ENCODE measurements at regions not wholly inside any gene's neighbourhood (a gene's known extent, or its start where the extent isn't known, plus 50 kb on each side); places are given as distances from the start of the nearest gene placed in this dataset.

DNA sequence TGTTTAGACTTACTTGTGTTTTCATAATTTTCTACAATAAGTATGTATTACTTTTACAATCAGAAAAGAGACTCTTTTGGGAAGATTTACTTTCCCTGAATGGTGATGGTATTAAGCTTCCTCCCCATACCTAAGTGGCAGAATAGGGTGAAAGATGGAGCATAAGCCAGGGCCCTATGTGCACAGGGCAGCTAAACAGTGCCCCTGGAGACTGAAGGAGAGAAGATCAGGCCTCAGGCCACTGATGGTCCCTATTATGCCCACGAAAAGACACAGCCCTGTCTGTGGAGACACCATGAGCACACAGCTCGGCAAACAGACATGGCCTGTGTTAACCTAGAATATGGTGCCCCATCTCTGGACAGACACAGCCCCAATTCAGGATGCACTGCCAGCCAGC lies 139.4 kb downstream of the OAT start:
- Histone ChIP-seq H3K4me1 (no peaks in the 10 kb centered on the region), H3K36me3 (no peaks in the 10 kb centered on the region), H3K27me3 (no peaks in the 10 kb centered on the region), H3K27ac (no peak overlapping the region), H3K9me3 (peaks cover 0 to 2% (median under 1%) of the 10 kb centered on the region in 4 donors), H3K4me3 (no peak overlapping the region)
- DNase-seq, result no peak
- intact Hi-C loops (cut with DNase I), result no loop called here
- WGBS, 2 donors, result 73 to 92% methylated on average over 2 of the region's 2 CpGs
- no peak for TF ChIP-seq POLR2A (IDR thresholded peaks at IDR 0.05)
- TF ChIP-seq EP300 (IDR thresholded peaks at IDR 0.05), result no peak
- TF ChIP-seq, protein P1, sequence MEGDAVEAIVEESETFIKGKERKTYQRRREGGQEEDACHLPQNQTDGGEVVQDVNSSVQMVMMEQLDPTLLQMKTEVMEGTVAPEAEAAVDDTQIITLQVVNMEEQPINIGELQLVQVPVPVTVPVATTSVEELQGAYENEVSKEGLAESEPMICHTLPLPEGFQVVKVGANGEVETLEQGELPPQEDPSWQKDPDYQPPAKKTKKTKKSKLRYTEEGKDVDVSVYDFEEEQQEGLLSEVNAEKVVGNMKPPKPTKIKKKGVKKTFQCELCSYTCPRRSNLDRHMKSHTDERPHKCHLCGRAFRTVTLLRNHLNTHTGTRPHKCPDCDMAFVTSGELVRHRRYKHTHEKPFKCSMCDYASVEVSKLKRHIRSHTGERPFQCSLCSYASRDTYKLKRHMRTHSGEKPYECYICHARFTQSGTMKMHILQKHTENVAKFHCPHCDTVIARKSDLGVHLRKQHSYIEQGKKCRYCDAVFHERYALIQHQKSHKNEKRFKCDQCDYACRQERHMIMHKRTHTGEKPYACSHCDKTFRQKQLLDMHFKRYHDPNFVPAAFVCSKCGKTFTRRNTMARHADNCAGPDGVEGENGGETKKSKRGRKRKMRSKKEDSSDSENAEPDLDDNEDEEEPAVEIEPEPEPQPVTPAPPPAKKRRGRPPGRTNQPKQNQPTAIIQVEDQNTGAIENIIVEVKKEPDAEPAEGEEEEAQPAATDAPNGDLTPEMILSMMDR (IDR thresholded peaks at IDR 0.05), result no peak
- TF ChIP-seq POLR2AphosphoS5 (IDR thresholded peaks at IDR 0.05), result no peak

DNA sequence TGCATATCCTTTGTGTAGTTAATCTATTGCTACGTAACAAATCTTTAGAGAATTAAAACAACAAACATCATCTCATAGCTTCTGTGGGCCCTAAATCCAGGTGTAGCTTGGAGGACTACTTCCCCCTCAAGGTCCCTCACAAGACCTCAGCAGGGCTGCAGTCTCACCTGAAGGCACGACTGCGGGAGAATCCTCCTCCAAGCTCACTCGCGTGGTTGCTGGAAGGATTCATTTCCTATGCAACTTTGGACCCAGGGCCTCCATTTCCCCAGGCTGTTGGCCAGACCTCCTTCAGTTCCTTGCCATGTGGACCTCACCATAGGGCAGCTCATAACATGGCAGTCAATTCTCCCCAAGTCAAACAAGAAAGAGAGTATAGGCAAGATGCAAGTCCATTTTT lies 140.4 kb downstream of the OAT start:
- Histone ChIP-seq H3K9me3 (peaks cover 0 to 8% (median 3%) of the 10 kb centered on the region in 4 donors), H3K4me1 (no peaks in the 10 kb centered on the region), H3K27me3 (no peaks in the 10 kb centered on the region), H3K27ac (no peak overlapping the region), H3K36me3 (no peaks in the 10 kb centered on the region), H3K4me3 (no peak overlapping the region)
- TF ChIP-seq POLR2AphosphoS5 (IDR thresholded peaks at IDR 0.05) (no peak), EP300 (IDR thresholded peaks at IDR 0.05) (no peak), POLR2A (IDR thresholded peaks at IDR 0.05) (no peak)
- TF ChIP-seq, protein P1 (IDR thresholded peaks at IDR 0.05), result no peak
- no peak for DNase-seq
- WGBS, 2 donors, result 96% methylated on average over 5 of the region's 5 CpGs
- intact Hi-C loops (cut with DNase I), result no loop called here

DNA sequence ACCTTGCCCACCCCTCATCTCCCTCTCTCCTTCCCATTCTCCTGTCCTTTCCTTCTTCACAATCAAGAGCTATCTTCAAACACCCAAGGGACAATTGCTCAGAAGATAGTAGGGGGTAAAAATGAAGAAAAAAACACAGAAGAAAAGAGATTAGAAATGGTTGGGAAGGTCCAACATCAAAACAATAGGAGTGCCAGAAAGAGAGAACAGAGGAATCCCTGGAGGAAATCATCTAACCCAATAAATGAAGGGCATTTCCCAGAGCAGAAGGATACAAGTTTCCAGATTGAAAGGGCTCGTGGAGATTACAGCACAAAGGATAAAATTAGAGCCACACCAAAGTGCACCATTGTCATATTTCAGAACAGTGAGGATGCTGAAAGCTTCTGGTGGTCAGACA lies 145.6 kb downstream of the OAT start:
- Histone ChIP-seq H3K36me3 (no peaks in the 10 kb centered on the region), H3K27ac (no peak overlapping the region), H3K27me3 (no peaks in the 10 kb centered on the region), H3K4me3 (no peak overlapping the region), H3K4me1 (peaks cover 0 to 15% (median 12%) of the 10 kb centered on the region in 4 donors), H3K9me3 (peaks cover 0 to 21% (median 13%) of the 10 kb centered on the region in 4 donors)
- 29 to 66% methylated on average over 1 of the region's 1 CpG for WGBS, 2 donors
- intact Hi-C loops (cut with DNase I), result no loop called here
- TF ChIP-seq EP300 (IDR thresholded peaks at IDR 0.05) (no peak), POLR2AphosphoS5 (IDR thresholded peaks at IDR 0.05) (no peak), POLR2A (IDR thresholded peaks at IDR 0.05) (no peak)
- TF ChIP-seq, protein P1 (IDR thresholded peaks at IDR 0.05), result no peak
- DNase-seq, result no peak

DNA sequence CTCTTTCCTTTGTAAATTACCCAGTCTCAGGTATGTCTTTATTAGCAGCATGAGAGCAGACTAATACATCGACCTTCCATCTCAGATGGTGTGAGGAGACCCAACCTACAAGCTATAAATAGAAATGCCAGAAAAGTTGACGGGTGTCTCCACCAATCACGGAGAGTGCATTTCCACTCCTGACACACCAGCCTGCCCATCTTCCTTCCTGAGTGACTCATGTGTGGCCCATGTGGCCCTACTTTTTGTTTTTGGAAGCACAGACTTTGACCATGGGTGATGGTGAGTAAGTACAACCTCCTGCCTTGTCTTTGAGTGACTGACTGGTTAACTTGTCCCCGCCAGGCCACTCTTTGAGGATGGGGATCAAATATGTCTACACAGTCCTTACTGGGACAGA lies 147.0 kb downstream of the OAT start:
- peaks cover 0 to 15% (median 12%) of the 10 kb centered on the region in 4 donors for H3K4me1 ChIP-seq
- no peak overlapping the region for H3K27ac ChIP-seq
- 88 to 90% methylated on average over 4 of the region's 4 CpGs for WGBS, 2 donors
- peaks cover 0 to 21% (median 13%) of the 10 kb centered on the region in 4 donors for H3K9me3 ChIP-seq
- H3K27me3 ChIP-seq, result no peaks in the 10 kb centered on the region
- TF ChIP-seq EP300 (IDR thresholded peaks at IDR 0.05), result no peak
- TF ChIP-seq POLR2AphosphoS5 (IDR thresholded peaks at IDR 0.05), result no peak
- TF ChIP-seq POLR2A (IDR thresholded peaks at IDR 0.05), result no peak
- TF ChIP-seq, protein P1 (IDR thresholded peaks at IDR 0.05), result no peak
- no peak for DNase-seq
- no peaks in the 10 kb centered on the region for H3K36me3 ChIP-seq
- intact Hi-C loops (cut with DNase I), result no loop called here
- no peak overlapping the region for H3K4me3 ChIP-seq

Data from sigmoid colon (tissue), 6 donors.